Gastrocnemius medialis (tissue), 4 donors: ENCODE measurements at regions not wholly inside any gene's neighbourhood (a gene's known extent, or its start where the extent isn't known, plus 50 kb on each side); places are given as distances from the start of the nearest gene placed in this dataset.

Source experiments
- CTCF ChIP-seq, 5 experiments: fragments of 450-650 bp in 3 of 5; fragments of 200-600 bp in 2 of 5; sonication (generic) in 2 of 5; IDR thresholded peaks in 4 of 5; conservative IDR thresholded peaks in 1 of 5; 1 replicate in 4 of 5; 2 replicates in 1 of 5; pipeline ENCODE4 v1.5.1; 2016 to 2019; ENCODE audit warnings: antibody characterized with exemption in 5 of 5, mild to moderate bottlenecking in 3 of 5, moderate library complexity in 3 of 5
- POLR2A ChIP-seq, 2 donors: fragments of 450-650 bp; IDR thresholded peaks; one replicate each; pipeline ENCODE4 v1.6.1; 2017; ENCODE audit warnings: antibody characterized with exemption in 2 of 2, mild to moderate bottlenecking in 2 of 2, moderate library complexity in 2 of 2

GRCh38 chr5:51622161-51622790 is 239.0 kb downstream of the ISL1 start:
- TF ChIP-seq CTCF (IDR thresholded peaks at IDR 0.05 in 4 of 5, conservative IDR thresholded peaks at IDR 0.05 in 1 of 5), result no peak
- no peak for TF ChIP-seq POLR2A (IDR thresholded peaks at IDR 0.05)
